ENCODE measurements at regions not wholly inside any gene's neighbourhood (a gene's known extent, or its start where the extent isn't known, plus 50 kb on each side); places are given as distances from the start of the nearest gene placed in this dataset.

DNA sequence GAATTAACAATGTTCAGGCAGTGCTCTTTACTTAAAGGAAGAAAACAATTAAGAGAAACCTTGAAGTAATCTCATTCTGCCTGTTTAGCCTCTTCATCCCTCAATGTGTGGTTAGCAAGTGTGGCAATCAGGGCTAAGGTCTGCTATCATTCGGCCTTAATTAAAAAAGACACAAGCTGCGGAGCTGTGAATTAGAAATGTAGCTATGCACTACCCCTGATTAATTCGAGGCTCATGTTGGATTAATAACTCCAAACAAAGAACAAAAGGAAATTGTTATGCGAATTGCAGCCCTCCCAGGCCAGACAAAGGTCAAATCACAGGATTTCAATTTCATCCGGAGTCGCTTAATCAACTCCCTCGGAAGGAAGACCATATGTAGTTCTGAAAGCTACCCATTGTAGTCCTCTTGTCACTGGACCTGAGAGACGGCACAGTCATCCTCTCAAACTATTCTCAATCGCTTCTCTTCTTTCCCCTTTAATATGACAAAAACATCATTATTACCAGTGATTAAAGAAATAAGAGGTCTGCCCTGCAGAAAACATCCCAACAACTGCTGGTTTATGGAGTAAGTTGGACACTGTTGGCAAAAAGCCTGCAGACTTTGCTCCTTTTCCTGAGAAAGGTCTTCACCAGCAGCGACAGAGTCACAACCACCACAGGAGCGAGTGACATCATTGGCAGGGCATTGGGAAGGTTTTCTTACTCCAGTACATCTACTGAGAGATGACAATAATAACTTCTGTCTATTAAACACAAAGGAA, 71.1 kb upstream of the SOX5 start:
- no peak for TF ChIP-seq EGR1 (IDR thresholded peaks at IDR 0.05)
- no peak for TF ChIP-seq YY1 (IDR thresholded peaks at IDR 0.05; ENCODE audit: low read depth)
- TF ChIP-seq CREB1 (IDR thresholded peaks at IDR 0.05; ENCODE audit: low read depth), result no peak
- TF ChIP-seq, protein P1, sequence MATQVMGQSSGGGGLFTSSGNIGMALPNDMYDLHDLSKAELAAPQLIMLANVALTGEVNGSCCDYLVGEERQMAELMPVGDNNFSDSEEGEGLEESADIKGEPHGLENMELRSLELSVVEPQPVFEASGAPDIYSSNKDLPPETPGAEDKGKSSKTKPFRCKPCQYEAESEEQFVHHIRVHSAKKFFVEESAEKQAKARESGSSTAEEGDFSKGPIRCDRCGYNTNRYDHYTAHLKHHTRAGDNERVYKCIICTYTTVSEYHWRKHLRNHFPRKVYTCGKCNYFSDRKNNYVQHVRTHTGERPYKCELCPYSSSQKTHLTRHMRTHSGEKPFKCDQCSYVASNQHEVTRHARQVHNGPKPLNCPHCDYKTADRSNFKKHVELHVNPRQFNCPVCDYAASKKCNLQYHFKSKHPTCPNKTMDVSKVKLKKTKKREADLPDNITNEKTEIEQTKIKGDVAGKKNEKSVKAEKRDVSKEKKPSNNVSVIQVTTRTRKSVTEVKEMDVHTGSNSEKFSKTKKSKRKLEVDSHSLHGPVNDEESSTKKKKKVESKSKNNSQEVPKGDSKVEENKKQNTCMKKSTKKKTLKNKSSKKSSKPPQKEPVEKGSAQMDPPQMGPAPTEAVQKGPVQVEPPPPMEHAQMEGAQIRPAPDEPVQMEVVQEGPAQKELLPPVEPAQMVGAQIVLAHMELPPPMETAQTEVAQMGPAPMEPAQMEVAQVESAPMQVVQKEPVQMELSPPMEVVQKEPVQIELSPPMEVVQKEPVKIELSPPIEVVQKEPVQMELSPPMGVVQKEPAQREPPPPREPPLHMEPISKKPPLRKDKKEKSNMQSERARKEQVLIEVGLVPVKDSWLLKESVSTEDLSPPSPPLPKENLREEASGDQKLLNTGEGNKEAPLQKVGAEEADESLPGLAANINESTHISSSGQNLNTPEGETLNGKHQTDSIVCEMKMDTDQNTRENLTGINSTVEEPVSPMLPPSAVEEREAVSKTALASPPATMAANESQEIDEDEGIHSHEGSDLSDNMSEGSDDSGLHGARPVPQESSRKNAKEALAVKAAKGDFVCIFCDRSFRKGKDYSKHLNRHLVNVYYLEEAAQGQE (IDR thresholded peaks at IDR 0.05; ENCODE audit: low read depth), result no peak
- TF ChIP-seq CEBPB (IDR thresholded peaks at IDR 0.05), result no peak
- TF ChIP-seq TEAD4 (IDR thresholded peaks at IDR 0.05), result no peak
- no peak for TF ChIP-seq FOXM1 (IDR thresholded peaks at IDR 0.05; ENCODE audit: borderline replicate concordance, low read depth)
- TF ChIP-seq RAD21 (IDR thresholded peaks at IDR 0.05; ENCODE audit: low read depth), result no peak
- TF ChIP-seq TCF12 (IDR thresholded peaks at IDR 0.05; ENCODE audit: low read depth), result no peak
- no peak for TF ChIP-seq EP300 (IDR thresholded peaks at IDR 0.05; ENCODE audit: borderline replicate concordance)
- no peak for TF ChIP-seq TAF1 (IDR thresholded peaks at IDR 0.05; ENCODE audit: low read depth)
- TF ChIP-seq USF1 (IDR thresholded peaks at IDR 0.05), result no peak
- TF ChIP-seq NFIC (IDR thresholded peaks at IDR 0.05), result no peak

Measured in Ishikawa (cell line).